ENCODE measurements at regions not wholly inside any gene's neighbourhood (a gene's known extent, or its start where the extent isn't known, plus 50 kb on each side); places are given as distances from the start of the nearest gene placed in this dataset.
"Not testable (repeated sequence)": the region's sequence is repeated elsewhere in the genome, so short reads cannot be mapped to it uniquely, and the experiment has no call there.

DNA sequence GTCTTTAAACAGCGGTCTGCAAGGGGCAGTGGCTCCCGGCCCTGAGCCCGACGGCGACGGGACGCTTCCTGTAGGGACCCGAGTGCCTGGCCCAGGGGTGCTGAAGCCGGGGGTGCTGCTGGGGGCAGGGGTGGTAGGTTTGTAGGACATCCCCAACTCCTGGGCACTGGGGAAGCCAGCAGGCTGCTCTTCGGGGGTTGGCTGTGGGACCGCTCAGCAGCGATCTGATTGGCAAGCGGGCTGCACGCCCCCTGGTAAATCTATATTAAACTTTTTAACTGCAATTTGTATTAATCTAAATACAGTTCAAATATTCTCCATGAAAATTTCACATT is 1510.0 kb downstream of the FOXD4L5 start:
- not testable (repeated sequence) for H3K4me3 ChIP-seq (ENCODE audit: insufficient read depth, low read length, poor library complexity, severe bottlenecking); H3K9ac ChIP-seq (ENCODE audit: low read length); H3K79me2 ChIP-seq (ENCODE audit: insufficient read depth, low read length); H3K27ac ChIP-seq (ENCODE audit: low read depth, low read length); H3F3A ChIP-seq (ENCODE audit: insufficient read depth); H3K27me3 ChIP-seq (ENCODE audit: low read length); H2AFZ ChIP-seq (ENCODE audit: low read depth, low read length, severe bottlenecking); H4K20me1 ChIP-seq (ENCODE audit: low read depth, low read length); H3K36me3 ChIP-seq (ENCODE audit: low read length); H3K9me3 ChIP-seq (ENCODE audit: insufficient read depth, low read length); H3K4me2 ChIP-seq (ENCODE audit: low read depth, low read length, poor library complexity, severe bottlenecking); H3K9me2 ChIP-seq (replicated peaks; ENCODE audit: insufficient read depth, low read length)

DNA sequence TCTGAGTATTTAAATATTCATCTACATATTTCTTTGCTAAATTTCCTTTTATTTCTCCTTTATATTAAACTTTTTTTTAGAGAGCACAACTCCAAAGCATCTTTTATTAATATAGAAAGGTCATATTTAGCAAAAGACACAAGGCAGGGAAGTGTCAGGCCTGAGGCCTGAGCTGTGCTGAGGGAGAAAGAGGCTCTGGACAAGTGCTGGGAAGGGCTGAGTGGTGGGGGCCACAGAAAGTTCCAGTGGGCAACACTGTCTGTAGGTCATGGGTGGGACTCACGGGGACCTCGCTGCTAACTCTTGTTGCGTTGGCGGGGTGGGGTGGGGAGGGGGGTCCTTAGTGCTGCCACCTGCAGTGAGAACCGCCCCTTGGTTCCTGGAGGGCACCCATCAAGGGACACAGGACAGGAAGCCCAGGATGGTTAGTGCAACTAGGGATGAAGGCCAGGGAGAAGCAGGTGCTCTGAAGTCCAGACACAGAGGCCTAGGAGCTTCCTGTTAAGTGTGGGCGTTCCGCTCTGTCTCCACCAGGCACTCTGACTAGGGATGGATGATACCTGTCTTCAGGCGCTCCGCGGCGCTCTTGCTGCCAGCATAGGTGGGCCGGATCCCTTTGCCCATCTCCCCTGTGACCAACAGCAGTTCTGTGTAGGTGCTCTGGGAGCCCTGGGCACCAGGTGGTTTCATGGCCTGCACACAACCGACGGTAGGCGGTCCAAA is 1510.5 kb downstream of the FOXD4L5 start:
- H3K4me2 ChIP-seq (ENCODE audit: low read depth, low read length, poor library complexity, severe bottlenecking); H3K9me2 ChIP-seq (replicated peaks; ENCODE audit: insufficient read depth, low read length); H3K27ac ChIP-seq (ENCODE audit: low read depth, low read length); H3K27me3 ChIP-seq (ENCODE audit: low read length); H2AFZ ChIP-seq (ENCODE audit: low read depth, low read length, severe bottlenecking); H3K4me3 ChIP-seq (ENCODE audit: insufficient read depth, low read length, poor library complexity, severe bottlenecking); H3K9me3 ChIP-seq (ENCODE audit: insufficient read depth, low read length); H4K20me1 ChIP-seq (ENCODE audit: low read depth, low read length); H3F3A ChIP-seq (ENCODE audit: insufficient read depth); H3K9ac ChIP-seq (ENCODE audit: low read length); H3K79me2 ChIP-seq (ENCODE audit: insufficient read depth, low read length); H3K36me3 ChIP-seq (ENCODE audit: low read length): not testable (repeated sequence)

DNA sequence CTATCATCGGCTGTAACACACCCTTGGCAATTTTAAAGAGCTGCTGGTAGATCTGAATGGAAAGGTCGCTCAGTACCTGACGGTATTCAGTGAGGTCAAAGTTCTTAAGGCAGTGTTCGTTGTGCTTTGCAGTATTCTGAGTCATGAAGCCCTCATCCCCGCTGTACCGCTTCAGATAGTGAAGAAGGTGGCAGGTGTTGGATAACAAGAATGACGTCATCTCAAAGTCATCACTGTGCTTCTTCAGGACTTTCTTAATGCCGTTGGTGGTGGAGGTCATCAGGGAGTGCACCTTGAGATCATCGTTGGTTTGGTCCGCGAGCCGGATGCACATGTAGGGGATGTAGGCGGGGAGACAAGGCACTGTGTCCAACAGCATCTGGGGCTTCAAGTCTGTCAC is 1522.8 kb downstream of the FOXD4L5 start:
- not testable (repeated sequence) for H3K79me2 ChIP-seq (ENCODE audit: insufficient read depth, low read length); H4K20me1 ChIP-seq (ENCODE audit: low read depth, low read length); H3K27ac ChIP-seq (ENCODE audit: low read depth, low read length); H3K9ac ChIP-seq (ENCODE audit: low read length); H2AFZ ChIP-seq (ENCODE audit: low read depth, low read length, severe bottlenecking); H3K4me2 ChIP-seq (ENCODE audit: low read depth, low read length, poor library complexity, severe bottlenecking); H3K9me2 ChIP-seq (replicated peaks; ENCODE audit: insufficient read depth, low read length); H3K36me3 ChIP-seq (ENCODE audit: low read length); H3K4me3 ChIP-seq (ENCODE audit: insufficient read depth, low read length, poor library complexity, severe bottlenecking); H3K27me3 ChIP-seq (ENCODE audit: low read length); H3K9me3 ChIP-seq (ENCODE audit: insufficient read depth, low read length); H3F3A ChIP-seq (ENCODE audit: insufficient read depth)

DNA sequence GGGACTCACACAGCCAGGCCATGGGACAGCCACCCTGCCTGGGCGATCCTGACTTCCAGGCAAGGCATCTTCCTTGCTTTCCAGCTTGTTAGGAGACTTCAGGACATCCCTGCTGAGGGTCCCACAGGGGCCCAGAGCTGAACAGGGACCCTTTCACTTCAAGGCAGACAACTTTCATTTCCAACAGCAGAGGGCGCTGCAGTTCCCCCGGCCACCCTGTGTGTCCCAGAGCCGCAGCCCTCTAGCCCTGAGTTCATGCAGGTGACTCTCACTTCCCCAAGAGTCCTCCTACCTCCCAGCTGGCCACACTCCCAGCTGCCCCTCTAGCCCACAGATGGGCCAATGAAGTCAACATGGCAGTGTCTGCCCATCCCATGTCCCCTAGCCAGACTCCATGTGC is 1556.0 kb downstream of the FOXD4L5 start:
- not testable (repeated sequence) for H3K9me2 ChIP-seq (replicated peaks; ENCODE audit: insufficient read depth, low read length); H4K20me1 ChIP-seq (ENCODE audit: low read depth, low read length); H3K4me2 ChIP-seq (ENCODE audit: low read depth, low read length, poor library complexity, severe bottlenecking); H3K9me3 ChIP-seq (ENCODE audit: insufficient read depth, low read length); H3K9ac ChIP-seq (ENCODE audit: low read length); H3K79me2 ChIP-seq (ENCODE audit: insufficient read depth, low read length); H3F3A ChIP-seq (ENCODE audit: insufficient read depth); H3K4me3 ChIP-seq (ENCODE audit: insufficient read depth, low read length, poor library complexity, severe bottlenecking); H3K27me3 ChIP-seq (ENCODE audit: low read length); H3K36me3 ChIP-seq (ENCODE audit: low read length); H2AFZ ChIP-seq (ENCODE audit: low read depth, low read length, severe bottlenecking); H3K27ac ChIP-seq (ENCODE audit: low read depth, low read length)
- TF ChIP-seq, protein P1, sequence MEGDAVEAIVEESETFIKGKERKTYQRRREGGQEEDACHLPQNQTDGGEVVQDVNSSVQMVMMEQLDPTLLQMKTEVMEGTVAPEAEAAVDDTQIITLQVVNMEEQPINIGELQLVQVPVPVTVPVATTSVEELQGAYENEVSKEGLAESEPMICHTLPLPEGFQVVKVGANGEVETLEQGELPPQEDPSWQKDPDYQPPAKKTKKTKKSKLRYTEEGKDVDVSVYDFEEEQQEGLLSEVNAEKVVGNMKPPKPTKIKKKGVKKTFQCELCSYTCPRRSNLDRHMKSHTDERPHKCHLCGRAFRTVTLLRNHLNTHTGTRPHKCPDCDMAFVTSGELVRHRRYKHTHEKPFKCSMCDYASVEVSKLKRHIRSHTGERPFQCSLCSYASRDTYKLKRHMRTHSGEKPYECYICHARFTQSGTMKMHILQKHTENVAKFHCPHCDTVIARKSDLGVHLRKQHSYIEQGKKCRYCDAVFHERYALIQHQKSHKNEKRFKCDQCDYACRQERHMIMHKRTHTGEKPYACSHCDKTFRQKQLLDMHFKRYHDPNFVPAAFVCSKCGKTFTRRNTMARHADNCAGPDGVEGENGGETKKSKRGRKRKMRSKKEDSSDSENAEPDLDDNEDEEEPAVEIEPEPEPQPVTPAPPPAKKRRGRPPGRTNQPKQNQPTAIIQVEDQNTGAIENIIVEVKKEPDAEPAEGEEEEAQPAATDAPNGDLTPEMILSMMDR (IDR thresholded peaks at IDR 0.05; ENCODE audit: insufficient read depth, low read length, poor library complexity, severe bottlenecking), result peak; percentile 13

DNA sequence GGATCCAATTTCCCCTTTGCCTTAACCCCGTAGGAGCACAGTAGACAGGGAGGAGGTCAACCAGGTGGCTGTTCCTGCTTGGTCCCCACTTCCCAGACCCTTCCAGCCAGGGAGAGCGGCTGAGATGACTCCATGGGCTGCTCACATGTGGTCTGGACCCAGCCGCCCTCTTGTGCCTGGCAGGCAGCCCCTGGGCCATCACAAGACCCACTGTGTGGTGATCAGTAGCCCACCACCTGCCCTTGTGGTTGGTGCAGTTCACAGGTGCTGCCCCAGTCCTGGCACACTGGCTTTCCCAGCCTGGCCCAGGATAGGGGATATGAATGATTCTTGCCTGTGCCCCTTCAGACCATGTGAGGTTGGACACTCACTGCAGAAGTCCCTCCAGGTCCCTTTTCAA is 1556.7 kb downstream of the FOXD4L5 start:
- H3K79me2 ChIP-seq (ENCODE audit: insufficient read depth, low read length), result no peaks in the 10 kb centered on the region
- H4K20me1 ChIP-seq (ENCODE audit: low read depth, low read length), result no peaks in the 10 kb centered on the region
- no peaks in the 10 kb centered on the region for H3K9me3 ChIP-seq (ENCODE audit: insufficient read depth, low read length)
- H3K27me3 ChIP-seq (ENCODE audit: low read length), result no peaks in the 10 kb centered on the region
- no peaks in the 10 kb centered on the region for H3F3A ChIP-seq (ENCODE audit: insufficient read depth)
- H2AFZ ChIP-seq (ENCODE audit: low read depth, low read length, severe bottlenecking), result no peak overlapping the region
- H3K27ac ChIP-seq (ENCODE audit: low read depth, low read length), result no peak overlapping the region
- H3K4me2 ChIP-seq (ENCODE audit: low read depth, low read length, poor library complexity, severe bottlenecking), result no peak overlapping the region
- no peaks in the 10 kb centered on the region for H3K9me2 ChIP-seq (replicated peaks; ENCODE audit: insufficient read depth, low read length)
- H3K9ac ChIP-seq (ENCODE audit: low read length), result no peak overlapping the region
- no peaks in the 10 kb centered on the region for H3K36me3 ChIP-seq (ENCODE audit: low read length)
- no peak for TF ChIP-seq EZH2phosphoT487 (conservative IDR thresholded peaks at IDR 0.05; ENCODE audit: low read length)
- TF ChIP-seq, protein P1 (IDR thresholded peaks at IDR 0.05; ENCODE audit: insufficient read depth, low read length, poor library complexity, severe bottlenecking), result no peak
- no peak overlapping the region for H3K4me3 ChIP-seq (ENCODE audit: insufficient read depth, low read length, poor library complexity, severe bottlenecking)

DNA sequence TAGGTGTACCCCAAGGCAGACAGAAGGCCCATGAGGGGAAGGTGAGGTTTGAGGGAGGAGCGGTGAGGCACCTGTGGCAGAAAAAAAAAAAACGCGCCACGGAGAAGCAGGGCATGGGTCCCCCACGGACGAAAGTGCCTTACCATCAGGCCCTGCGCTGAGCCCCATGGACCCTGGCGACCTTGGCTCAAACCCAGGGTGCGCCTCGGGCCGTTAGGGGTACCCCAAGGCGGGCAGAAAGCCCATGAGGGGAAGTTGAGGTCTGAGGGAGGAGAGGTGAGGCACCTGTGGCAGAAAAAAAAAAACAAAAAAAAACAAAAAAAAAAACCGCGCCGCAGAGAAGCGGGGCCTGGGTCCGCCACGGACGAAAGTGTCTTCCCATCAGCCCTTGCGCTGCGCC is 1576.7 kb downstream of the FOXD4L5 start:
- not testable (repeated sequence) for H3K9me3 ChIP-seq (ENCODE audit: insufficient read depth, low read length); H3K4me2 ChIP-seq (ENCODE audit: low read depth, low read length, poor library complexity, severe bottlenecking); H3K9ac ChIP-seq (ENCODE audit: low read length); H3K4me3 ChIP-seq (ENCODE audit: insufficient read depth, low read length, poor library complexity, severe bottlenecking); H2AFZ ChIP-seq (ENCODE audit: low read depth, low read length, severe bottlenecking); H4K20me1 ChIP-seq (ENCODE audit: low read depth, low read length); H3F3A ChIP-seq (ENCODE audit: insufficient read depth); H3K79me2 ChIP-seq (ENCODE audit: insufficient read depth, low read length); H3K27me3 ChIP-seq (ENCODE audit: low read length); H3K36me3 ChIP-seq (ENCODE audit: low read length); H3K27ac ChIP-seq (ENCODE audit: low read depth, low read length); H3K9me2 ChIP-seq (replicated peaks; ENCODE audit: insufficient read depth, low read length)

DNA sequence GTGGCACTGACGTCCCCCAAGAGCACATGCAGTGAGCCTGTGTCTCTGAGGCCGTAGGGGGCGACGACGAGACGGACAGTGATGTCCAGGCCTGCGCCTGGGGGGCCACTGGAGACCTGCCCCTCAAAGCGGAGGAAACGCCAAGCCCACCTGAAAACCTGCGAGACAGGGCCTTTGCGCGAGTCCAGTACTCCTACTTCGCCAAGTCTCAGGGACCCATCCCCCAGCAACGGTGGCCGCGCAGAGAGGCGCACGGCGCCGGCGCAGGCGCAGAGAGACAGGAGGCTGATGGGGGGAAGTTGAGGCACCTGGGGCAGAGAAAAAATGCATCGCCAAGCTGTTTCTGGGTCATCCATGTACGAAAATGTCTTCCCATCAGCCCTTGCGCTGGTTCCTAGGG is 1580.6 kb downstream of the FOXD4L5 start:
- H3K36me3 ChIP-seq (ENCODE audit: low read length); H3K4me2 ChIP-seq (ENCODE audit: low read depth, low read length, poor library complexity, severe bottlenecking); H4K20me1 ChIP-seq (ENCODE audit: low read depth, low read length); H3K9ac ChIP-seq (ENCODE audit: low read length); H3K9me3 ChIP-seq (ENCODE audit: insufficient read depth, low read length); H2AFZ ChIP-seq (ENCODE audit: low read depth, low read length, severe bottlenecking); H3K9me2 ChIP-seq (replicated peaks; ENCODE audit: insufficient read depth, low read length); H3K79me2 ChIP-seq (ENCODE audit: insufficient read depth, low read length); H3K27me3 ChIP-seq (ENCODE audit: low read length); H3K4me3 ChIP-seq (ENCODE audit: insufficient read depth, low read length, poor library complexity, severe bottlenecking); H3K27ac ChIP-seq (ENCODE audit: low read depth, low read length); H3F3A ChIP-seq (ENCODE audit: insufficient read depth): not testable (repeated sequence)

All from SU-DHL-6 (cell line).